ENCODE measurements at regions not wholly inside any gene's neighbourhood (a gene's known extent, or its start where the extent isn't known, plus 50 kb on each side); places are given as distances from the start of the nearest gene placed in this dataset.

DNA sequence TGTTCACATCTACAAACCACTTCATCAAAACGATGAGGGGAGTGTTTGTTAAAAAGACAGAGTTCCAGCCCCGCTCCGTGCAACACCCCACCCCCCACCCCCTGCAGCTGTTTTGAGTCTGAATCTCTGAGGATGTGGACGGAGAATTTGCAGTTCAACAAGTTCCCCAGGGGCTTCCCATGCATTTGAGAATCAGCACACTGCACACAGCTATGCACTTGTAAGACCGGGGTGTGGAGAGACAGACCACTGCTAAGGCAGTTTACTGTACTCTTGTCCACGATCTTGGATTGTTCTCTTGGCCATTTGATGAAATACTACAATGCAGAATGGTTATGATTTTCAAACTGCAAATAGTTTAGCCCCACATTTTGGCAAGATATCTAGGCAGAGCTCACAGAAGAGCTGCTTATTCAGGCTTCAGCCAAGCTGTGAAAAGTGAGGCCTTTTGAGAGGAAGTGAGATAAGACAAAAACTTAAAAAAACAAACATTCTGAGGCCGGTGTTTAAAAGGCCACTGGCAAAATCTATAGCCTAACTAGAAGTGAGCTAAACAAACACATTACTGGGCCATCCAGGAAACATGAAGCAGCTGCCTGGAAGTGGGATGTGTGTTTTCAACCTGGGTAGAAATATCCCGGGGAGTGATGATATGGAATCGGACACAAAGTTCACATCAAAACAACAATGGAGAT lies 308.2 kb upstream of the ADAMTS9 start:
- DNase-seq (ENCODE audit: low read depth): no peak

- DNase-seq (ENCODE audit: low read depth): no peak
Measured at GRCh38 chr3:64993781-64994180, 306.0 kb upstream of the ADAMTS9 start.

DNA sequence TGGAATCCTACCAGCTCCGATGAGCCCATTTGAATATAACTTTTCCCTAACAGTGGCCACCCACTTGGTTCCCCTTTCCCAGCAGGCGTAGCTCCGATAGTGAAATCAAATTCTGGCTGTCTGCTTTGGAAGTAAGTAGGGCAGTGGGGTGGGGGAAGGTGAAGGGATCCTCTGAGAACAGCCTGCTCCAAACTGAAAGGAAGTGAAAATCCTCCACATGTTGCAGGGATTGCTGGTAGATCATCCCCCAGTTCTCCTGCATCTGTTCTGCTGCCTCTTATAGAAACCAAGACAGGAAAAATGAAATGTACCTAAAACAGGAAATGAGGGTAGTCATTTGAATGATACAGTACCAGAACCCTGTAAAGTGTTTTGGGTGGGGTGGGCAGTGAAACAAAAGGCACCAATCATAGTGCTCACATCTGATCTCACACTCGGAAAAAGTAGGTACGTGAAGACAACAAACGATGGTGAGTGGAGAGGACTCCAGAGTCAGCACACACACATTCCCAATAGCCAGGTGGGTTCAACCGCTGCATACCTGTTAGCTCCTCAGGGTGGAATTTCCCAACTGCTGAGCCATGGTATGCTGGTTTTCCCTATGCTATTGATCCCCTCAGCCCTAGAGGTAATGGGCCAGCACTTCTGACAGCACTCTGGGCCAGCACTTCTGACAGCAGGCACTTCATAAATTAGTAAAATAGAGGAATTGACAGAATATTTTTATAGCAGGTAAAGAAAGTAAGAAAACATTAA lies 304.9 kb upstream of the ADAMTS9 start:
- no peak for DNase-seq (ENCODE audit: low read depth)

GRCh38 chr3:64988188-64988587 lies 300.4 kb upstream of the ADAMTS9 start:
- DNase-seq (ENCODE audit: low read depth): no peak

DNA sequence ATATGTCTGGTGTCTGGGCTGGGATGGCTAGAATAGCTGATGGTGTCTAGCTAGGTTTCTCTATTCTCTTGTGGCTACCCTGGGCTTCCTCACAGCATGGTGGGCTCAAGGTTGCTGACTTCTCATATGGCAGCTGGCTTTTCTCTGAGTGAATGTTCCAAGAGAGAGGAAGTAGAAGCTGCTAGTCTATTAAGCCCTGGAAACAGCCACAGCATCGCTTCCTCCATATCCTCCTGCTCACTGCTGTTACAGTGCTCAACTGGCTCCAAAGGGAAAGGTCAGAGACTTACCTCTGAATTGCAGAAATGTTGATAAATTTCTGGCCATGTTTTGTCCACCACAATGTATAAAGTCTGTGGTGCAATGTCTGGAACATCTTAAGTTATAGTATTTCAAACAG lies 299.9 kb upstream of the ADAMTS9 start:
- no peak for DNase-seq (ENCODE audit: low read depth)

GRCh38 chr3:64985072-64985471 lies 297.3 kb upstream of the ADAMTS9 start:
- DNase-seq (ENCODE audit: low read depth): no peak

GRCh38 chr3:64983583-64984359 lies 296.0 kb upstream of the ADAMTS9 start:
- no peak for DNase-seq (ENCODE audit: low read depth)

- DNase-seq (ENCODE audit: low read depth): peak; percentile 76
Measured at GRCh38 chr3:64977308-64978100, 289.7 kb upstream of the ADAMTS9 start.

DNA sequence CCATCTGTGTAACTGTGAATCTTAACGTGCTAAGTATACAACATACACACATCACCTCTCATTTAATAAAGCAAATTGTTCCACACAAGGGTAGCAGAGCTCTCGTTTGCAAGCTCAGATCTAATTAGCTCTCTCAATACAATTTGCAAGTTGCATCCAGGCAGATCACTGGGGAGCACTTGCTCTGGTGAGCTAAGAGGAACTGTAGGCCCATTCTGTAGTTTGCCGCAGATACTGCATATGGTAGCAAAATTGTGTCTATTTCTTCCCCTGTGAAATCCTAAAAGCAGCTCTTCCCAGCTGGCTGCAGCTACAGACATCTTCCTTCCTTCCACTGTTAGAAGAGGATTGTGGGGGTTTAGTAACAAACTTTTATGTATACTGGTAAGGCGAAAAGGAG lies 288.7 kb upstream of the ADAMTS9 start:
- no peak for DNase-seq (ENCODE audit: low read depth)

GRCh38 chr3:64975147-64975546 lies 287.3 kb upstream of the ADAMTS9 start:
- no peak for DNase-seq (ENCODE audit: low read depth)

DNA sequence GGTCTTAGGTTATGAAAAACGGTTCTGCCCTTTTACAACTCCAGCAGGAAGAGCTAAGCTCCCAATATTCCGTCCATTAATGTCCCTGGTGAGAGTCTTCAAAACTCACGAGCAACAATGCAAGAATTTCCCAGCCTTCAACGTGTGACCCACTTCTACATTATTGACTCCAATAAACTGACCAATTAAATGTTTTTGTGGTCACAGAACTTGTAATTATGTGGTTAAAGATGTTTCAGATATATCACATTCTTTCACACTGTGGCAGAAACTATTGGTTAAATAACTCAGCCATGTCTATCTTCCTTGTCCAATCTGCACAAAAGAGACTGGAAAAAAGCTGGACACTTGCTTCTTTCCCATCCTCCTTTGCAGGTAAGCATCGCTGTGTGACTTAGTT lies 286.6 kb upstream of the ADAMTS9 start:
- no peak for DNase-seq (ENCODE audit: low read depth)

- DNase-seq (ENCODE audit: low read depth): peak; percentile 20
Measured at GRCh38 chr3:64972793-64973192, 285.0 kb upstream of the ADAMTS9 start.

DNA sequence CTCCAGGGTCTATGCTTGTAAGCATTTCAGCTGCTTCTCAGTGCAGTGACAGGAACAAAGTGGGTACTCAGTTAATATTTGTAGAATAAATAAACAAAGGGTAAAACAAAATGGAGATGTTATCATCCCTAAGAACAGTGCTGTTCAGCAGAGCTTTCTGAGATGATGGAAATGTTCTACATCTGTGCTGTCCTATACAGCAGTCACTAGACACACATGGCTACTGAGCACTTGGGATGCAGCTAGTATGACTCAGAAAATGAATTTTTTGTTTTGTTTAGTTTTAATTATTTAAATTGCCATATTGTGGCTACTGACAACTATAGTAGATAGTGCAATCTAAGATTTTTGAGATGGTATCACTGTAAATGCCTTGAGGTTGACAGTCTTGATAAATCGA lies 283.8 kb upstream of the ADAMTS9 start:
- DNase-seq (ENCODE audit: low read depth): no peak

GRCh38 chr3:64970634-64971033 lies 282.8 kb upstream of the ADAMTS9 start:
- no peak for DNase-seq (ENCODE audit: low read depth)

DNA sequence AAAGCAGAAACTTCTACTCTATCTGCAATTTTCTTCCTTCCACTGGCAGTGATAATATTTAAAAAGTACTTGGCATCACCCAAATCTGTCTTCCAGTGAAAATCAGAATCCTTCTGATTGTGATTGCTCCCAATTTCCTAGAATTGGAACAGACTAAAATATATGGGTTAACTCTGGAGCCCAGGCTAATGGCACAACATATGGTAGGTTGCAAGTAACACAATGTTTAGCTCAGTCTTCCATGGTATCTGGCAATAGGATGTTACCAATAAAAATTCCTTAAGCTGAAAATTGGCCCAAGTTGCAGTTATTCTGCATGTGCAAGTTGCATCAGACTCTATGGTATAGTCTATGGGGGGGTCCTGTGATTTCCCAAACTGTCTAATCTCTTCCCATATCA lies 273.5 kb upstream of the ADAMTS9 start:
- DNase-seq (ENCODE audit: low read depth): no peak

- DNase-seq (ENCODE audit: low read depth): no peak
Measured at GRCh38 chr3:64958199-64958843, 270.5 kb upstream of the ADAMTS9 start.

DNA sequence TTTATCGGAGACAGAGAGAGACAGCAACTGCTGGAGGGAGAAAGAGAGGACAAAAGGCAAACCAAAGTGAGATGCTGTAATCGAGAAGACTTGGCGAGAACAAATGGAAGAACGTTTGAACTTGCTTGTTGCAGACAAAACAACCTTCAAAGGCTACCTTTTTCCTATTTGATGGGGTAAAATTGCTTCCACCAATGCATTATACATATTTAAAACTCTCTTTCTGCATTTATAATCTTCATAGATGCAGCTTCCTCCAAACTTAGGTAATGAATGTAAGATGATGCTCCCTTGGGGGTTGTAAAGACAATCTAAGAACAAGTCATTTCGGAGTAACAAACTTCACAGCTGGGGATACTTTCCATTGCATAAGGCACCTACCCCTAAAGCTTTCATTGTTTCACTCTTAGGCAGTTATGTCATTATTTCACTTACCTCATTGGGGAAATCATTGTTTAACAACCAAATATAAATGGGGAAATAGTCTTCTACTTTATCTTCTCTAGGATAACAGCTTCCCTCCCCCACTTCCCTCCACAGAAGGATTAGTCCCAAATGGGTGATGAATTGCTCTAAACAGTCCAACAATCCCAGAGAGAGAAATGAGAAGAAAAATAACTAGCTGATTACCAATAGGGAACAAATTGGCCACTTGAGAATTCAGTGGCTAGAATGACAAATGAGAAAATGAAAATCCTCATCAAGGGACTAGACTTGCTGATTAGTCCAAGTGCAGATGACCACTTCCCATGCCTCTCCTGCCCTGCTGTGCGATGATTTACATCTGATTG lies 269.8 kb upstream of the ADAMTS9 start:
- DNase-seq (ENCODE audit: low read depth): no peak

DNA sequence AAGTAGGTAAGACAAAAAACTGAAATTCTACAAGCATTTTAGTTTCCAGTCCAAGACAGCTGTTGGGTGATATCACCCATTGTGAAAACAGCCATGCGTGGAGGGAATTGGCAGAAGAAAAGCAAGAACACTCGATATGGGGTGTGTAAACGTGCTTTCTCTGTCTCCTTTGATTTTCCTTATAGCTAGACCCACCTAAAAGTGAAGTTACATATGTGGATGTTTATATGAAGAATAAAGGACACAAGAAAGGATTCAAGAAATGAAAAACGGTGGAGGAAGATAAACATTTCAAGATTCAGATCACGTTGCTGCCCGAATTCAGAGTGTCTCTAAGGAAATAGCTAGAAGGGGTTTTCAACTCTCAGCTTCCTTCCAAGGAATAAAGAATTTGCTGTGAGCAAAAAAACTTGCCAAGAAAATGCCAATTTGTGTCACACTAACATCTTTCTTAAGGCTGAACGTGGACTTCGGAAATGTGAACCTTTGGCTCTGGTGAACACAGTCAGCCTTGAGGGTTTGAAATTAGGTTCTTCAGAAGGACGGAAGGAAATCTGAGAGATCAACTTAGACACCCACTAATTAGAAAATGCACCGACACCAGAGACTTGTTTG lies 269.0 kb upstream of the ADAMTS9 start:
- DNase-seq (ENCODE audit: low read depth): no peak

- no peak for DNase-seq (ENCODE audit: low read depth)
Measured at GRCh38 chr3:64954995-64955636, 267.3 kb upstream of the ADAMTS9 start.

- no peak for DNase-seq (ENCODE audit: low read depth)
Measured at GRCh38 chr3:64945171-64945729, 257.4 kb upstream of the ADAMTS9 start.
